ENCODE measurements at regions not wholly inside any gene's neighbourhood (a gene's known extent, or its start where the extent isn't known, plus 50 kb on each side); places are given as distances from the start of the nearest gene placed in this dataset.
"Not testable (repeated sequence)": the region's sequence is repeated elsewhere in the genome, so short reads cannot be mapped to it uniquely, and the experiment has no call there.

DNA sequence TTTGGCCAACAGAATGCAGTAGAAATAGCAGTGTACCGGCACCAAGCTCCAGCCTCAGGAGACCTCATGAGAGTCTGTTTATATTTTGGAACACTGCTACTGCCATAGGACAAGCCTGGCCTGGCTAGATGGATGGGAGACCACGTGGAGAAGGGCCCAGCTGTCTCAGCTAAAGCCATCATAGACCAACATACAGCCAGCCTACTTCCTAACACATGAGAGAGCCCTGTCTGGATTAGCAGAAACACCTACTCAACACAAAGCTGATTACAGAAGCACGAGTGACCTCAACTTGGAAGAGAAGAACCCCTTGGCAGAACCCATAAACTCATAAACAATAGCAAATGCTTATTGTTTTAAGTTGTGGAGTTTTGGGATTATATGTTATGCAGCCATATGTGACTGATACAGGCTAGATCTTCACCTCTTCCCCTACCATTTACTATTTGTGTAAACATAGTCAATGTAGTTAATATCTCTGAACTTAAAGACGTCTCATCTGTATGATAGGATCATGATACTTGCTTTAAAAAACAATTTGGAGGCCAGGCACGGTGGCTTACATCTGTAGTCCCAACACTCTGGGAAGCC, 199.4 kb upstream of the ZNF217 start:
- no peak for DNase-seq

GRCh38 chr20:53789989-53790675, 196.5 kb upstream of the ZNF217 start:
- no peak for DNase-seq

DNA sequence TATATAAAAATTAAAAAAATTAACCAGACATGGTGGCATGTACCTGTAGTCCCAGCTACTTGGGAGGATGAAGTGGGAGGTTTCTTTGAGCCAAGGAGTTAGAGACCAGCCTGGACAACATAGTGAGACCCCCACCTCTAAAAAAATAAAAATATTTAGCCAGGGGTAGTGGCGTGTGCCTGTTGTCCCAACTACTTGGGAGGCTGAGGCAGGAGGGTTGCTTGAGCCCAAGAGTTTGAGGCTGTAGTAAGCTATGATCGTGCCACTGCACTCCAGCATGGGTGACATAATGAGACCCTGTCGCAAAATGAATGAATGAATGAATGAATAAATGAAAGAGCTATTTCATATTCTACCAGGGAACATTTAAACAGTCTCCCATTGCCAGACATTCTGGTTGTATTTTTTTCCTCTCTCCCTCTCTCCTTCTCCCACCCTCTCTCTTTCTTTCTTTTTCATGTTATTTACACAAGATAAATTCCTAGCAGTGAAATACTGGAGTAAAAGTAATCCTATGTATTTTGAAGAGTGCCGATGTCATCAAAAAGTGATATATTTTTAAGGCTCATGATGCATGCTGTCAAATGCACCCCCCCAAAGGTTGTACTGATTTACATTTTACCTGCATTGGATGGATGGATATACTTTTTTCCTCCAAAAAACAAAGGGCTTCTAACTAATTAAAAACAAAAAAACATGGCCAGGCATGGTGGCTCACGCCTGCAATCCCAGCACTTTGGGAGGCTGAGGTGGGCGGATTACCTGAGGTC, 194.8 kb upstream of the ZNF217 start:
- DNase-seq: no peak

- not testable (repeated sequence) for DNase-seq
Measured at GRCh38 chr20:53787491-53787931, 193.9 kb upstream of the ZNF217 start.

GRCh38 chr20:53786445-53787267, 193.0 kb upstream of the ZNF217 start:
- no peak for DNase-seq

DNA sequence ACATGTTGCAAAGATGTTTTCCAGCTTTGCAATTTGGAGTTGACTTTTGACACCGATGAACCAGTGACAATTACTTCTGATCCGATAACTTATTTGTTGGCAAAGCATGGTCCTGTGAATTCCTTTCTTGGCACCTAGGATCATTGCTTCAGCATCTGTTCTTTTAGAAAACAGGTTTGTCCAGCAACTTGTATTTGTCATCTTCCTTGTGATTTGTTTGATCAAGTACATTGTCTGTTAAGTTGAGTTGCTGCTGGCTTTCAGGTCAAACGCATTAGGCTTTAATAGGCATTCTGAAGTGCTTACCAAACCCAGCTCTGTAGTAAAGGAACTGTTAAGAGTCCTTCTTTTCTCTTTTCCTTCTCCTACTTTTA, 192.4 kb upstream of the ZNF217 start:
- no peak for DNase-seq

GRCh38 chr20:53785320-53785719, 191.7 kb upstream of the ZNF217 start:
- no peak for DNase-seq

DNA sequence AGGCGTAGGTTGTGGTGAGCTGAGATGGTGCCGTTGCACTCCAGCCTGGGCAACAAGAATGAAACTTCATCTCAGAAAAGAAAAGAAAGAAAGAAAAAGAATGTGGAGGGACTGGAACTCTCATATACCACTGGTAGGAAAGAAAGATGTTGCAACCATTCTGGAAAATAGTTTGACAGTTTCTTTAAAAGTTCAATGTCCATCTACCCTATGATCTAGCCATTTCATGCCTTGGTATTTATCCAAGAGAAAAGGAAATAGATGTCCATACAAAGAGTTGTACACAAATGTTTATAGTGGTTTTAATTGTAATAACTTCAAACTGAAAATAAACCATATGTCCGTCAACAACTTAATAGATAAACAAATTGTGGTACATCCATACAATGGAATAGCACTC, 190.1 kb upstream of the ZNF217 start:
- no peak for DNase-seq

- DNase-seq: no peak
Measured at GRCh38 chr20:53782612-53783246, 189.1 kb upstream of the ZNF217 start.

DNA sequence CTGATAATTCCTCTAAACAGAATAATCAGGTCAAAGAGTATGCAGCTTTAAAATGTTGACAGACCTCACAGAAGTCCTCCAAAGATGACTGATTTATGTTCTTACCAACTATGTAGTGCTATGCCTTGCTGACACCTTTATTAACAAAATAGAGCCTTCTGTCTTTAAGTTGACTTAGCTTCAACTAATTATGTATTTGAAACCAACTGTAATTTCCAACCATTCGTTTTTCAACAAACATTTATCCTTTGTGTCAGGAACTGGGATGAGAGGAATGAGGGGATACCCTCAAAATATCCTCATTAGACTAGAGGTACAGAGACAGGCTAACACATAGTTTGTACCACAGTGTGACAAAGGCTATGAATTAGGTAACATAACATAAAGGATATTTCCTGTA, 186.2 kb upstream of the ZNF217 start:
- no peak for DNase-seq

- DNase-seq: no peak
Measured at GRCh38 chr20:53778736-53779135, 185.1 kb upstream of the ZNF217 start.

DNA sequence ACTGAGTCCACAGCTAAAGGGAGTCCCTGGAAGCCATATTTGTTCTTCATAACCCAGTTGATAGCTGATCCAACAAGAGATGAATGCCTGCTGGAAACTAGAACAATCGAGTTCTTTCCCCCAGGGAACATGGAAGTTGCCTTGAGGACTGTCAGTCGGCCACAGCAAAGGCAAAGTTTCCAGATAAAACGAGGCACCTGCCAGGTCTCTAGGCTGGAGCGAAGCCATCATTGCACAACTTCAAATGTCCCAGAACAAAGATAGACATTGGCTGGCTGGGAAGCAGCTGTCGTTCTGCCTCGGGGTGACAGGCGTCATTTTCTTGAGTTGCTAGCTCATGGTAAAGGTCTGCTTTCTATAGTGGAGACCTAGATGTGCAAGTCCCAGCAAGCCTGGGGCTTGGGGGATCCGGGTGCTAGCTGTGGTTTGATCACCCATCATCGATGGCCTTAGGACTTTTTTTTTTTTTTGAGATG, 184.4 kb upstream of the ZNF217 start:
- no peak for DNase-seq

DNA sequence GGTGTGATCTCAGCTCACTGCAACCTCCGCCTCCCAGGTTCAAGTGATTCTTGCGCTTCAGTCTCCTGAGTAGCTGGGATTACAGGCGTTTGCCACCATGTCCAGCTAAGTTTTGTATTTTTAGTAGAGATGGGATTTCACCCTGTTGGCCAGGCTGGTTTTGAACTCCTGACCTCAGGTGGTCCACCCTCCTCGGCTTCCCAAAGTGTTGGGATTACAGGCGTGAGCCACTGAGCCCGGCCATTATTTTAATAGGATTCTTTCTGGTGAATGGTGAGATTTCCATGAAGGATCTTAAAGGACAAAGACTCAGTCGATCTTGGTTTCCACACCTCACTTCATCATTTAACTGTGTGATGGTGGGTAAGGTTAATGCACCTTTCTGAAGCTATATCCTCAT, 183.8 kb upstream of the ZNF217 start:
- not testable (repeated sequence) for DNase-seq

DNA sequence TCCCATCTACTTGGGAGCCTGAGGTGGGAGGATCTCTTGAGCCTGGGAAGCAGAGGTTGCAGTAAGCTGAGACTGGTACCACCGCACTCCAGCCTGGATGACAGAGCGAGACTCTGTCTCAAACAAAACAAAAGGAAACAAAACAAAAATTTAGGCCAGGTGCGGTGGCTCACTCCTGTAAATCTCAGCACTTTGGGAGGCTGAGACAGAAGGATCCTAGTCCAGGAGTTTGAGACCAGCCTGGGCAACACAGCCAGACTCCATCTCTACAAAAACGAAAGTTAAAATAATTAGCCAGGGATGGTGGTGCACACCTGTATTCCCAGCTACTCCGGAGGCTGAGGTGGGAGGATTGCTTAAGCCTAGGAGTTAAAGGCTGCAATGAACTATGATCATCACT, 183.2 kb upstream of the ZNF217 start:
- no peak for DNase-seq

DNA sequence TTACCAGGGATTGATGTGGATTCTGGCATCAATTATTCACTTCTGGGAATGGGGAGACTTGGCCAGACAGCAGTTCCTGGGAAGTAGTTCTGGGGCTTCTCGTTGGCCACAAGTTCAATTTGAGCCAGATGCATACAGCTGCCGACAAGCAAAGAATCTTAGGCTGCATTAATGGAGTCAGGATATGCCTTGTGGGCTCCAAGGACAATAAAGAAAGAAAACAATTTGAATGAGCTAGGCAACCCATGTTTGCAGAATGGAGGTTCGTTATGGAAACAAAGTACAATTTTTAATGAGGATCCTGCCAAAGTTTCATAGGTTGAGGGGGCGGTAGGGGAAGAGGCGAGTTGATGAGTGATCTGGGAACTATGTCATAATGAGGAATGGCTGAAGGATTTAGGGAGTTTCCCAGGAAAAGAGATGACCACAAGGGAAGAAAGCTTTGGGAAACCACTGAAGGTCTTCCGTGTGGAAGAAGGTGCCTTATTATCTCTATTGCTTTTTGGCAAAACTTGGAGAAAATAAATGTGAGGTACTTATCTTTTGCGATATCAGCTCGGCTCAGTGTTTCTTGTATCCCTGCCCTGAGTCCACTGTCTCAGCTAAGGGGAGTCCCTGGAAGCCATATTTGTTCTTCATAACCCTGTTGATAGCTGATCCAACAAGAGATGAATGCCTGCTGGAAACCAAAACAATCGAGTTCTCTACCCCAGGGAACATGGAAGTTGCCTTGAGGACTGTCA, 181.0 kb upstream of the ZNF217 start:
- DNase-seq: no peak

DNA sequence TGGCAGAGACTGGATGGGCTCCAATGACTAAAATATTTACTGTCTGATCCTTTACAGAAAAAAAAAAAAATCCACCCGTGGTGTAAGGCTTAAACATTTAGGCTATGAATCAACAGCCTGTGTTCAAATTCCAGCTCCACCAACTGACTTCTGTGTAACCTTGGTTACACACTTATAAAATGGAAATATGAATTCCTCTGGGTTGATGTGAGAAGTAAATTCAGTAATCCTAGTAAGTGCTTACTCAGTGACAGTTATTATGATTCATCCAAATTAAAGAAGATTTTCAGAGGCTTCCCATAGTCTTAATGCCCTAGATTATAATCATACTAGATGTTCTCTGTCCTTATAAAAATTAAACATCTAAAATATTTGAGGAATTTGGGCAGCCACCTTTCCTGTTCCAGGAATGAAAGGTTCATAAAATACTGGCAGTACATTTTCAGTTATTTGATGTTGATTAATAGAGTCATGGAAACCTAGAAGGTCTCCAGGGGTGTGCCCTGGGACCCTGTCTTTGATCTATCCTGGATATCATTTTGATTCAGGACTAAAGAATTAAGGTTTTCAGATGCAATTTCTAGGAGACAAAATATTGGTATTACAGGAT, 180.3 kb upstream of the ZNF217 start:
- no peak for DNase-seq

- not testable (repeated sequence) for DNase-seq
Measured at GRCh38 chr20:53773066-53773791, 179.6 kb upstream of the ZNF217 start.

- DNase-seq: no peak
Measured at GRCh38 chr20:53769041-53769440, 175.4 kb upstream of the ZNF217 start.

DNA sequence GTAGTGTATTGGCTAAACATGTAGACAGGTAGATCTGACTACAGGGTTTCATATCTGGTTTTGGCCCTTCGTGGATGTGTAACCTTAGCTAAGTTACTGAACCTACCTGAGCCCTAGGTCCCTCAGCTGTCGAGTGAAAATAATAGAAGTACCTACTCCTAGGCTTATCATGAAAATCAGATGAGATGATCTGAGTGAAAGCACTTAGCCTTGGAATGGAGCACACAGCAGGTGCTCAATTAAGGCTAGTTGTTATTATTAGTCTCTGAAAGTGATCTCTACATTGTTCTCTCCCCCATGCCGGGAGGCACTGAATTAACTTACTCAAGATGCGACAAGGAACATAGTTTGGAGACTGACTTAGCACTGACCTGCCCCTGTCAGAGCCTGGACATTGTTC, 174.7 kb upstream of the ZNF217 start:
- no peak for DNase-seq

GRCh38 chr20:53767206-53767930, 173.7 kb upstream of the ZNF217 start:
- no peak for DNase-seq
